ENCODE measurements at regions not wholly inside any gene's neighbourhood (a gene's known extent, or its start where the extent isn't known, plus 50 kb on each side); places are given as distances from the start of the nearest gene placed in this dataset.
"Not testable (repeated sequence)": the region's sequence is repeated elsewhere in the genome, so short reads cannot be mapped to it uniquely, and the experiment has no call there.

DNA sequence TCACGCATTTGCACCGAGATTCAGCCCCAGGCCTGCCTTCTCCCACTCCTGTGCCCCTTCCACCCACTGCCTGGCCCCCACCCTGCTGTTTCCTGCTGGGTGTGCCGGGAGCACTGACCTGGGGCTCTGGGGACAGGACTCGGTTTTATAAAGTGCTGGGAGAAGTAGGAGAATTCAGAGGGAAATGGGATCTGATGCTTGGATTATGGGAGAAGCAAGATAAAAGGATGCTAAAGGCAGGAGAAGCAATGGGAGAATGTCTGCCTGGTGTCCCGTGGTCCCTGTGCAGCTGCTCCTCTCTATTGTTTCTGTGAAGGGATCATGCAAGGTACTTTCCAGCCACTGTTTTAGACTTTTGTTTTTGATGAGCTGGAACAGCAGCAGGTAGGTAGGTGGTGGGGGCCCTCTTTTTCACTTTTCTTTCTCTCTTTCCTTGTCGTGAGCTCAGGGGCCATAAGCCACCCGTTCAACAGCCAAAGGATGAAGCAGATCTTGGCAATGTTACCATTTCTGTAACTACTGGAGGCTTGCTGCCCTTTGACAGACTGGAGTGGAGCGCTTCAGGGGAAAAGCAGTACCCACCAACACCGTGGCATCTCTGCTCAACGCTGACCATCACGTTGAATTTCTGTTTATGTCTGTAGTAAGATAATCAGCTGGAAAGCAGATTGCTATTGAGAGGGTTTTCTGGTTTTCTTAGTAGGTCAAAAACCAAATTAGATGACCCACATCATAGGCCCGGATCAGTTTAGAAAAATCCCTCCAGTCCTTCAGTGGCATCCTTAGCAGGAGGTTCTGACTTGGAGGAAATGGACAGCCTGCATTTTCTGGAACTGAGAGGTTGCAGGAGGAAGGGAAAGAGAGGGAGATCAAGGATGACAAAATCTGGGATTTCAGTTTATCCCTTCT, 63.8 kb upstream of the ENPP6 start:
- no peak for DNase-seq (ENCODE audit: low read depth)

GRCh38 chr4:184280591-184281071, 63.0 kb upstream of the ENPP6 start:
- DNase-seq (ENCODE audit: low read depth), result no peak

- no peak for DNase-seq (ENCODE audit: low read depth)
These were observed 62.5 kb upstream of the ENPP6 start for GRCh38 chr4:184280137-184280536.

GRCh38 chr4:184279496-184280061, 61.9 kb upstream of the ENPP6 start:
- no peak for DNase-seq (ENCODE audit: low read depth)

- not testable (repeated sequence) for DNase-seq (ENCODE audit: low read depth)
These were observed 60.1 kb upstream of the ENPP6 start for GRCh38 chr4:184277769-184278168.

DNA sequence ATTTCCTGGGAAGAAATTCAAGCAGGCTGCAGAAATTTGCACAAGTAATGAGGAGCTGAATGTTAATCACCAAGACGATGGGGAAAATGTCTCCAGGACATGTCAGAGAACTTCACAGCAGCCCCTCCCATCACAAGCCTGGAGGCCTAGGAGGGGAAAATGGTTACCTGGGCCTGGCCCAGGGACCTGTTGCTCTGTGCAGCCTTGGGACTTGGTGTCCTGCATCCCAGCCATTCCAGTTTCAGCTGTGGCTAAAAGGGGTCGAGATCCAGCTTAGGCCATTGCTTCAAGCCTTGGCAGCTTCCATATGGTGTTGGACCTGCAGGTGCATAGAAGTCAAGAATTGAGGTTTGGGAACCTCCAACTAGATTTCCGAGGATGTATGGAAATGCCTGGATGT, 59.3 kb upstream of the ENPP6 start:
- DNase-seq (ENCODE audit: low read depth), result not testable (repeated sequence)

- not testable (repeated sequence) for DNase-seq (ENCODE audit: low read depth)
These were observed 58.7 kb upstream of the ENPP6 start for GRCh38 chr4:184276346-184276745.

DNA sequence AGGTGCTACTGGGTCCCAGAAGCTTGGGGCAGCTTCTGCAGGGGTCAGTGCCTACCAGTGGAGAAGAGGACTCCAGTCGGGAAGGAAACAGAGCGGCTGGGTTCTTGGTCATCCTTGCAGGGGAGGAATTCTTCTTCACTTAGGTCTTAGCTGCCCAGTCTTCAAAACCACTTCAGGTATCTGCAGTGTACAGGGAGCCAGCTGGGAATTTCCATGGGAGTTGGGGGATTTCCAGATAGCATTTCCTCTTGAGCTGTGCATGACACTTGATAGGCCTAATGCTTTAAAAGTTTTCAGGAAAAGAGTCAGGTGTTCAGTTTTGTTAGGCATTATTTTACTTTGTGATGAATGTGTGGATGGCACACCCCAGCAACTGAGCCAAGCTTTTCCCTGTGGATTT, 58.1 kb upstream of the ENPP6 start:
- no peak for DNase-seq (ENCODE audit: low read depth)

- no peak for DNase-seq (ENCODE audit: low read depth)
These were observed 56.7 kb upstream of the ENPP6 start for GRCh38 chr4:184274286-184274951.

DNA sequence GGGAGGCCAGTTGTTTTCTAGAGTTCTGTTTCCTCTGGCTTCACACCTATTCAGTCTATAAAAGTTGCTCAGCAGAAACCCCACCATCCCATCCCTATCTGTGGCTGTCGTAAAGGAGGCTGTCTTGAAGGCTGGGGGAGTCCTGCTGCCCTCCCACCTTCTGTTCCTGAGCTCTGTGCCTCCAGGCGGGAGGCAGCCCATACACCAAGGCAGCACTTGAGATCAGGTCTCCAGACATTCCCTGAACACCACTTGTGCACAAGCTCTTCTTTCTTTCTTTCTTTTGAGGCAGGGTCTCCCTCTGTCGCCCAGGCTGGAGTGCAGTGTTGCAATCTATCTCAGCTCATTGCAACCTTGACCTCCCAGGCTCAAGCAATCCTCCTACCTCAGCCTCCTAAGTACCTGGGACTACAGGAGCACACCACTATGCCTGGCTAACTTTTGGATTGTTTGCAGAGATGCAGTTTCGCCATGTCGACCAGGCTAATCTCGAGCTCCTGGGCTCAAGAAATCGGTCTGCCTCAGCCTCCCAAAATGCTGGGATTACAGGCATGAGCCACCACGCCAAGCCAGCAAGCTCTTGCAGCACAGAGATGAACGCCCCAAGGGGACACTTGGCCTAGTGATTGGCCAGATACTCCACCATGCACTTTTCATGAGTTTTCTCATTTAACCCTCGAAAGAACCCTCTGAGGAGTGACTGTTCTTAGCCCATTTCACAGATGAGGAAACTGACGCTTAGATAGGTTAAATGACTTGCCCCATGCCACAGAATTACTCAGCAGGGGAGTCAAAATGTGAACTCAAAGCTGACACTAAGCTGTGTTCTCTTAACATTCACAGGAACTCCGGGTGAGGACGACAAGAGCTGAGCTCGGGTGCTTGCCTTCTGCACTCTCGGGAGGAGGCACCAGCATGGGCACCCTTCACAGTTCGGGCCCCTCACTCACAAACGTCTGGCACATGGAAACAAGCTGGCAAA, 55.8 kb upstream of the ENPP6 start:
- no peak for DNase-seq (ENCODE audit: low read depth)

- no peak for DNase-seq (ENCODE audit: low read depth)
These were observed 53.2 kb upstream of the ENPP6 start for GRCh38 chr4:184270808-184271413.

- no peak for DNase-seq (ENCODE audit: low read depth)
These were observed 52.3 kb upstream of the ENPP6 start for GRCh38 chr4:184269879-184270430.

DNA sequence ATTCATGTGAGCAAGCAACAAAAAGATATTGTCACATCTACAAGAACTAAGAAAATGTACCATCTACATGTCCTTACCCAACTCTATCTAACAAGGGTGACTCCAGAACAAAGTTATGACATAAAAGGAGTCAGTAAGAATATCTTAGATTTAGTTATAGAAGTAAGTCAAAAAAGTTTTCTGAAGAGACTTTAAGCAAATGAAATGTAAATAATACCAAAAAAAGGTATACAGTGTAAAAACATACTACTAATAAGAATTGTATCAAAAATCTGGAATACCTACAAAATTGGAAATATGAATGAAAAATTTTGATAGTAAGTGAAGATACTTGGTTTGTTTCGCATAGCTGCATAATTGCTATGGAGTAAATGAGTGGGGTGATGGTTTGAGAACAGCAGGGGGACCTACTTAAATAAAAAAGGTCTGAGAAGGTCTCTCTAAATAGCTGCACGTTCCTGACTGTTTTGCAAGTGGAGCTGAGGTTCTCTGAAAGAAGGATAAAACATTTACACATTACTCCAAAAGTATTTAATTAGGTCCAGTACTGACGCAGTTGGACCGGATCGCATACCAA, 51.0 kb upstream of the ENPP6 start:
- DNase-seq (ENCODE audit: low read depth), result no peak

- DNase-seq (ENCODE audit: low read depth), result peak; percentile 33
These were observed 50.3 kb upstream of the ENPP6 start for GRCh38 chr4:184267673-184268583.
